Neural cell (in vitro differentiated cells): ENCODE measurements at regions not wholly inside any gene's neighbourhood (a gene's known extent, or its start where the extent isn't known, plus 50 kb on each side); places are given as distances from the start of the nearest gene placed in this dataset.
"Not testable (repeated sequence)": the region's sequence is repeated elsewhere in the genome, so short reads cannot be mapped to it uniquely, and the experiment has no call there.

Experiments
- CTCF ChIP-seq: fragments of 450-650 bp; IDR thresholded peaks from 2 replicates; pipeline ENCODE4 v1.5.1; 2014; ENCODE audit warnings: antibody characterized with exemption, mild to moderate bottlenecking, moderate library complexity; ENCODE audit not compliant: poor library complexity, severe bottlenecking
- EZH2 ChIP-seq: fragments of 200-600, 300-800 bp; shearing (Covaris generic), sonication (generic); IDR thresholded peaks from 2 replicates; pipeline ENCODE4 v1.6.1; 2014; ENCODE audit warnings: antibody characterized with exemption, low read length, borderline replicate concordance, mild to moderate bottlenecking; ENCODE audit not compliant: insufficient read depth, poor library complexity, severe bottlenecking
- POLR2AphosphoS5 ChIP-seq: IDR thresholded peaks from 2 replicates; pipeline ENCODE4 v1.6.1; 2012
- SMC3 ChIP-seq: fragments of 450-650 bp; conservative IDR thresholded peaks from 2 replicates; pipeline ENCODE4 v1.6.1; 2014; ENCODE audit warnings: antibody characterized with exemption, mild to moderate bottlenecking, moderate library complexity; ENCODE audit not compliant: poor library complexity
- TAF1 ChIP-seq: IDR thresholded peaks from 2 replicates; pipeline ENCODE4 v1.6.1; 2012; ENCODE audit warnings: low read depth
- TF ChIP-seq, protein P1 (sequence below): IDR thresholded peaks from 2 replicates; pipeline ENCODE4 v1.6.1; 2012; ENCODE audit warnings: borderline replicate concordance

DNA sequence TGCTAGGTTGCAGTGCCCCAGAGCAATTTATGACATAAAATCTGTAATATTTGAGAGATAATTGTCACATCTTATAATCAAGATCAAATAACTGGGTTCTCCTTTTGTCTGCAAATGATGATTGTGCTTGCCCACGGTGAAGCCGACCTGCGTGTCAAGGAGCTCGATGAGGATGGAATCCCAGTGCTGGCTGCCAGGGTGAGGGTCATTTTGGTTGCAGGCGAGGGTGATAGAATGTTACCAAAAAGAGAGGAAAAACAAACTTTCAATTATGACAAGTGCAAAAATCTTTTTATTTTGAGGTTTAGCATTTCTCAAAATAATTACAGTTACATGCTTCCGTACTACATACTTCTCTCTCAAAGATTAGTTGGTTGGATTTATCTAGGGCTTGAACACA lies 76.4 kb upstream of the ZNF658 start:
- not testable (repeated sequence) for TF ChIP-seq SMC3, POLR2AphosphoS5, EZH2, CTCF, TAF1
- TF ChIP-seq, protein P1, sequence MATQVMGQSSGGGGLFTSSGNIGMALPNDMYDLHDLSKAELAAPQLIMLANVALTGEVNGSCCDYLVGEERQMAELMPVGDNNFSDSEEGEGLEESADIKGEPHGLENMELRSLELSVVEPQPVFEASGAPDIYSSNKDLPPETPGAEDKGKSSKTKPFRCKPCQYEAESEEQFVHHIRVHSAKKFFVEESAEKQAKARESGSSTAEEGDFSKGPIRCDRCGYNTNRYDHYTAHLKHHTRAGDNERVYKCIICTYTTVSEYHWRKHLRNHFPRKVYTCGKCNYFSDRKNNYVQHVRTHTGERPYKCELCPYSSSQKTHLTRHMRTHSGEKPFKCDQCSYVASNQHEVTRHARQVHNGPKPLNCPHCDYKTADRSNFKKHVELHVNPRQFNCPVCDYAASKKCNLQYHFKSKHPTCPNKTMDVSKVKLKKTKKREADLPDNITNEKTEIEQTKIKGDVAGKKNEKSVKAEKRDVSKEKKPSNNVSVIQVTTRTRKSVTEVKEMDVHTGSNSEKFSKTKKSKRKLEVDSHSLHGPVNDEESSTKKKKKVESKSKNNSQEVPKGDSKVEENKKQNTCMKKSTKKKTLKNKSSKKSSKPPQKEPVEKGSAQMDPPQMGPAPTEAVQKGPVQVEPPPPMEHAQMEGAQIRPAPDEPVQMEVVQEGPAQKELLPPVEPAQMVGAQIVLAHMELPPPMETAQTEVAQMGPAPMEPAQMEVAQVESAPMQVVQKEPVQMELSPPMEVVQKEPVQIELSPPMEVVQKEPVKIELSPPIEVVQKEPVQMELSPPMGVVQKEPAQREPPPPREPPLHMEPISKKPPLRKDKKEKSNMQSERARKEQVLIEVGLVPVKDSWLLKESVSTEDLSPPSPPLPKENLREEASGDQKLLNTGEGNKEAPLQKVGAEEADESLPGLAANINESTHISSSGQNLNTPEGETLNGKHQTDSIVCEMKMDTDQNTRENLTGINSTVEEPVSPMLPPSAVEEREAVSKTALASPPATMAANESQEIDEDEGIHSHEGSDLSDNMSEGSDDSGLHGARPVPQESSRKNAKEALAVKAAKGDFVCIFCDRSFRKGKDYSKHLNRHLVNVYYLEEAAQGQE: not testable (repeated sequence)
